Activated T-helper 2 cell treated with anti-CD3 and anti-CD28 coated beads, Interferon-gamma antibody, Interleukin-2, Interleukin-4, amounts not matched to agents 10 μg/mL and 5 μg/mL and 100 μg/mL, durations not matched to agents 14 hours and 24 hours and 36 hours (primary cell): ENCODE measurements at regions not wholly inside any gene's neighbourhood (a gene's known extent, or its start where the extent isn't known, plus 50 kb on each side); places are given as distances from the start of the nearest gene placed in this dataset.

Experiments
- DNase-seq: peaks from one replicate; pipeline ENCODE4 v3.0.0; 2021; ENCODE audit warnings: low spot score
- H3K27ac Mint-ChIP-seq: one replicate; pipeline ENCODE4 v1.8.0; 2021; ENCODE audit warnings: mixed read lengths
- H3K27me3 Mint-ChIP-seq: one replicate; pipeline ENCODE4 v1.8.0; 2021; ENCODE audit warnings: low read depth, mixed read lengths
- H3K36me3 Mint-ChIP-seq: one replicate; pipeline ENCODE4 v1.8.0; 2021; ENCODE audit warnings: low read depth, mixed read lengths
- H3K4me1 Mint-ChIP-seq: one replicate; pipeline ENCODE4 v1.8.0; 2021; ENCODE audit warnings: low read depth, mixed read lengths
- H3K4me3 Mint-ChIP-seq: one replicate; pipeline ENCODE4 v1.8.0; 2021; ENCODE audit warnings: low read depth, mild to moderate bottlenecking, moderate library complexity, mixed read lengths
- H3K9me3 Mint-ChIP-seq: one replicate; pipeline ENCODE4 v1.8.0; 2021; ENCODE audit warnings: mixed read lengths
- intact Hi-C: fragments of 100-400 bp; cut with micrococcal nuclease; formaldehyde crosslinking; loops from one replicate; pipeline ENCODE4 v1.15.1; 2023

- no peaks in the 10 kb centered on the region for H3K27me3 Mint-ChIP-seq
- peaks cover 45% of the 10 kb centered on the region for H3K9me3 Mint-ChIP-seq
- no peaks in the 10 kb centered on the region for H3K4me1 Mint-ChIP-seq
- no peaks in the 10 kb centered on the region for H3K36me3 Mint-ChIP-seq
- H3K27ac Mint-ChIP-seq, result no peak overlapping the region
- no peak for DNase-seq
- intact Hi-C loops, result no loop called here
- H3K4me3 Mint-ChIP-seq, result no peak overlapping the region
These were observed 766.8 kb downstream of the TLE1 start for GRCh38 chr9:80922544-80922943.

GRCh38 chr9:80906728-80907127, 782.6 kb downstream of the TLE1 start:
- H3K9me3 Mint-ChIP-seq, result no peaks in the 10 kb centered on the region
- no peaks in the 10 kb centered on the region for H3K36me3 Mint-ChIP-seq
- no peaks in the 10 kb centered on the region for H3K27me3 Mint-ChIP-seq

GRCh38 chr9:80899208-80899607, 790.1 kb downstream of the TLE1 start:
- H3K4me1 Mint-ChIP-seq, result no peaks in the 10 kb centered on the region

More at GRCh38 chr9:80906728-80907127, 782.6 kb downstream of the TLE1 start:
- Mint-ChIP-seq H3K27ac (no peak overlapping the region), H3K4me3 (no peak overlapping the region), H3K4me1 (no peaks in the 10 kb centered on the region)
- intact Hi-C loops, result loop anchor here (10.0 kb wide), 1 partner anchor 58 kb away; no protein-coding TSS in a partner anchor
- no peak for DNase-seq

GRCh38 chr9:80893190-80893589, 796.2 kb downstream of the TLE1 start:
- intact Hi-C loops, result no loop called here
- H3K9me3 Mint-ChIP-seq, result peaks cover 16% of the 10 kb centered on the region
- no peak overlapping the region for H3K4me3 Mint-ChIP-seq
- no peak for DNase-seq
- H3K4me1 Mint-ChIP-seq, result no peaks in the 10 kb centered on the region
- H3K36me3 Mint-ChIP-seq, result no peaks in the 10 kb centered on the region
- no peak overlapping the region for H3K27ac Mint-ChIP-seq
- no peaks in the 10 kb centered on the region for H3K27me3 Mint-ChIP-seq

More at GRCh38 chr9:80899208-80899607, 790.1 kb downstream of the TLE1 start:
- Mint-ChIP-seq H3K27ac (no peak overlapping the region), H3K36me3 (no peaks in the 10 kb centered on the region), H3K9me3 (peaks cover 16% of the 10 kb centered on the region), H3K4me3 (no peak overlapping the region), H3K27me3 (no peaks in the 10 kb centered on the region)
- DNase-seq, result no peak
- intact Hi-C loops, result no loop called here

GRCh38 chr9:80892703-80893102, 796.6 kb downstream of the TLE1 start:
- Mint-ChIP-seq H3K9me3 (peaks cover 16% of the 10 kb centered on the region), H3K27ac (no peak overlapping the region), H3K36me3 (no peaks in the 10 kb centered on the region), H3K27me3 (no peaks in the 10 kb centered on the region), H3K4me1 (no peaks in the 10 kb centered on the region), H3K4me3 (no peak overlapping the region)
- intact Hi-C loops, result no loop called here
- DNase-seq, result no peak

GRCh38 chr9:80890124-80890523, 799.2 kb downstream of the TLE1 start:
- H3K4me3 Mint-ChIP-seq, result no peak overlapping the region
- no peak for DNase-seq
- H3K36me3 Mint-ChIP-seq, result no peaks in the 10 kb centered on the region
- H3K27ac Mint-ChIP-seq, result no peak overlapping the region
- peaks cover 10% of the 10 kb centered on the region for H3K9me3 Mint-ChIP-seq
- intact Hi-C loops, result no loop called here
- no peaks in the 10 kb centered on the region for H3K27me3 Mint-ChIP-seq
- no peaks in the 10 kb centered on the region for H3K4me1 Mint-ChIP-seq

GRCh38 chr9:80885894-80886293, 803.5 kb downstream of the TLE1 start:
- no peak overlapping the region for H3K27ac Mint-ChIP-seq
- H3K4me3 Mint-ChIP-seq, result no peak overlapping the region
- no peaks in the 10 kb centered on the region for H3K4me1 Mint-ChIP-seq
- intact Hi-C loops, result no loop called here
- DNase-seq, result no peak
- H3K27me3 Mint-ChIP-seq, result no peaks in the 10 kb centered on the region
- peaks cover 3% of the 10 kb centered on the region for H3K9me3 Mint-ChIP-seq
- no peaks in the 10 kb centered on the region for H3K36me3 Mint-ChIP-seq

- Mint-ChIP-seq H3K27ac (no peak overlapping the region), H3K9me3 (peaks cover 3% of the 10 kb centered on the region), H3K27me3 (no peaks in the 10 kb centered on the region), H3K4me1 (no peaks in the 10 kb centered on the region), H3K4me3 (no peak overlapping the region), H3K36me3 (no peaks in the 10 kb centered on the region)
- intact Hi-C loops, result no loop called here
- DNase-seq, result no peak
These were observed 805.3 kb downstream of the TLE1 start for GRCh38 chr9:80883826-80884579.

GRCh38 chr9:80883426-80883825, 805.9 kb downstream of the TLE1 start:
- Mint-ChIP-seq H3K27ac (no peak overlapping the region), H3K4me1 (no peaks in the 10 kb centered on the region), H3K9me3 (peaks cover 3% of the 10 kb centered on the region), H3K36me3 (no peaks in the 10 kb centered on the region), H3K27me3 (no peaks in the 10 kb centered on the region), H3K4me3 (no peak overlapping the region)
- no peak for DNase-seq
- intact Hi-C loops, result no loop called here

GRCh38 chr9:80881940-80882339, 807.4 kb downstream of the TLE1 start:
- DNase-seq, result no peak
- no peak overlapping the region for H3K27ac Mint-ChIP-seq
- intact Hi-C loops, result no loop called here
- H3K9me3 Mint-ChIP-seq, result peaks cover 8% of the 10 kb centered on the region
- no peaks in the 10 kb centered on the region for H3K36me3 Mint-ChIP-seq
- no peaks in the 10 kb centered on the region for H3K4me1 Mint-ChIP-seq
- H3K4me3 Mint-ChIP-seq, result no peak overlapping the region
- H3K27me3 Mint-ChIP-seq, result no peaks in the 10 kb centered on the region

- no peak overlapping the region for H3K4me3 Mint-ChIP-seq
- no peak overlapping the region for H3K27ac Mint-ChIP-seq
- no peaks in the 10 kb centered on the region for H3K36me3 Mint-ChIP-seq
- DNase-seq, result no peak
- H3K9me3 Mint-ChIP-seq, result peaks cover 13% of the 10 kb centered on the region
- no peaks in the 10 kb centered on the region for H3K4me1 Mint-ChIP-seq
- no peaks in the 10 kb centered on the region for H3K27me3 Mint-ChIP-seq
- intact Hi-C loops, result no loop called here
These were observed 808.0 kb downstream of the TLE1 start for GRCh38 chr9:80881320-80881719.

GRCh38 chr9:80878556-80878955, 810.8 kb downstream of the TLE1 start:
- Mint-ChIP-seq H3K9me3 (peaks cover 18% of the 10 kb centered on the region), H3K4me3 (no peak overlapping the region), H3K36me3 (no peaks in the 10 kb centered on the region), H3K27me3 (no peaks in the 10 kb centered on the region), H3K4me1 (no peaks in the 10 kb centered on the region), H3K27ac (no peak overlapping the region)
- intact Hi-C loops, result no loop called here
- DNase-seq, result no peak

- intact Hi-C loops, result no loop called here
- no peaks in the 10 kb centered on the region for H3K27me3 Mint-ChIP-seq
- peaks cover 18% of the 10 kb centered on the region for H3K9me3 Mint-ChIP-seq
- H3K4me1 Mint-ChIP-seq, result no peaks in the 10 kb centered on the region
- DNase-seq, result no peak
- no peaks in the 10 kb centered on the region for H3K36me3 Mint-ChIP-seq
- no peak overlapping the region for H3K27ac Mint-ChIP-seq
- H3K4me3 Mint-ChIP-seq, result no peak overlapping the region
These were observed 813.4 kb downstream of the TLE1 start for GRCh38 chr9:80875947-80876346.
